ENCODE measurements at regions not wholly inside any gene's neighbourhood (a gene's known extent, or its start where the extent isn't known, plus 50 kb on each side); places are given as distances from the start of the nearest gene placed in this dataset.

DNA sequence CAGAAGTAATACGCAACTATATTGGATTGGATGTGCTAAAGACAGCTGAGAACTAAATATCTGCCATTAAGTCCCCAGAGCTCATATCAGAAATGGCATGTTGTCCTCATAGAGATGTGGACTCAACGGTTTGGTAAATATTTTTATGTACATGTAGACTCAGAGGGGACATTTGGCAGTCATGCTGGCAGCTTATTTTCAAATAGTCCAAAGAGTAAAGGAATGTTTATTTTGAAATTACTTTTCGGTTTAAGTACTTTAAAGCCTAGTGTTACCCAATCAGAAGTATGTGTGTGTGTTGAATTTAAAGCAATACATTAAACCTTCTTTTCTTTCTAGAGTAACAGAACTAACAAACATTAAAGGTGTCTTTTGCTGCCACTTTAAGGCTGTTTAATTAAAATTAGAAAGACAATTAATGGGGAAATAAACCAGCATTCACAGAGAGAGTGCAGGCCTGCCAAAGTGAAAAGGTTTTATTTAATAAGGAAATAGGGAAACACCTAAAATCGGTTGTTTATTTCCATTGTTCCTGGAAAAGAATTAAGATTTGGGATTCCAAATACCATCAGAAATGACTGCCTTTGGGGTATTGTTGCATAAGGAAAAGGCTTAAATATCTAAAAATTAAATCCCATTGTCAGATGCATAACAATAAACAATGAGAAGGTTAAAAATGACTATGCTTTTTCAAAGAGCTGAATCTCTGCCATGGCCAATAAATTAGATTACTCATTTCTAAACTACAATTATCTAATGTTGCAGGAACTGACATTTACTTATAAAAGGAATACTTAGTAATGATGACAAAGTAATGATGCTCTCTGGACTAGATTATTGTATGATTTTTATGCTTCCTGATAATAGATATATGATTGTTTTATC is 113.4 kb upstream of the AHR start (continued):
- TF ChIP-seq SMYD3 (CRISPR knock-in tag; IDR thresholded peaks at IDR 0.05) = peak; percentile 70; the same call in 1 of the 2 replicates
- no peak; the same call in 1 of the 2 replicates for TF ChIP-seq PATZ1 (CRISPR knock-in tag; IDR thresholded peaks at IDR 0.05)
- TF ChIP-seq MATR3 (CRISPR knock-in tag; IDR thresholded peaks at IDR 0.05) = no peak
- TF ChIP-seq CAMTA2 (CRISPR knock-in tag; IDR thresholded peaks at IDR 0.05; ENCODE audit: borderline replicate concordance) = no peak
- TF ChIP-seq, protein P1, sequence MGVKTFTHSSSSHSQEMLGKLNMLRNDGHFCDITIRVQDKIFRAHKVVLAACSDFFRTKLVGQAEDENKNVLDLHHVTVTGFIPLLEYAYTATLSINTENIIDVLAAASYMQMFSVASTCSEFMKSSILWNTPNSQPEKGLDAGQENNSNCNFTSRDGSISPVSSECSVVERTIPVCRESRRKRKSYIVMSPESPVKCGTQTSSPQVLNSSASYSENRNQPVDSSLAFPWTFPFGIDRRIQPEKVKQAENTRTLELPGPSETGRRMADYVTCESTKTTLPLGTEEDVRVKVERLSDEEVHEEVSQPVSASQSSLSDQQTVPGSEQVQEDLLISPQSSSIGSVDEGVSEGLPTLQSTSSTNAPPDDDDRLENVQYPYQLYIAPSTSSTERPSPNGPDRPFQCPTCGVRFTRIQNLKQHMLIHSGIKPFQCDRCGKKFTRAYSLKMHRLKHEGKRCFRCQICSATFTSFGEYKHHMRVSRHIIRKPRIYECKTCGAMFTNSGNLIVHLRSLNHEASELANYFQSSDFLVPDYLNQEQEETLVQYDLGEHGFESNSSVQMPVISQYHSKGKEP (CRISPR knock-in tag; IDR thresholded peaks at IDR 0.05) = no peak
- TF ChIP-seq KMT2A (CRISPR knock-in tag; IDR thresholded peaks at IDR 0.05) = no peak
- no peak for TF ChIP-seq PRDM4 (CRISPR knock-in tag; IDR thresholded peaks at IDR 0.05; ENCODE audit: borderline replicate concordance)
- TF ChIP-seq, protein P2, sequence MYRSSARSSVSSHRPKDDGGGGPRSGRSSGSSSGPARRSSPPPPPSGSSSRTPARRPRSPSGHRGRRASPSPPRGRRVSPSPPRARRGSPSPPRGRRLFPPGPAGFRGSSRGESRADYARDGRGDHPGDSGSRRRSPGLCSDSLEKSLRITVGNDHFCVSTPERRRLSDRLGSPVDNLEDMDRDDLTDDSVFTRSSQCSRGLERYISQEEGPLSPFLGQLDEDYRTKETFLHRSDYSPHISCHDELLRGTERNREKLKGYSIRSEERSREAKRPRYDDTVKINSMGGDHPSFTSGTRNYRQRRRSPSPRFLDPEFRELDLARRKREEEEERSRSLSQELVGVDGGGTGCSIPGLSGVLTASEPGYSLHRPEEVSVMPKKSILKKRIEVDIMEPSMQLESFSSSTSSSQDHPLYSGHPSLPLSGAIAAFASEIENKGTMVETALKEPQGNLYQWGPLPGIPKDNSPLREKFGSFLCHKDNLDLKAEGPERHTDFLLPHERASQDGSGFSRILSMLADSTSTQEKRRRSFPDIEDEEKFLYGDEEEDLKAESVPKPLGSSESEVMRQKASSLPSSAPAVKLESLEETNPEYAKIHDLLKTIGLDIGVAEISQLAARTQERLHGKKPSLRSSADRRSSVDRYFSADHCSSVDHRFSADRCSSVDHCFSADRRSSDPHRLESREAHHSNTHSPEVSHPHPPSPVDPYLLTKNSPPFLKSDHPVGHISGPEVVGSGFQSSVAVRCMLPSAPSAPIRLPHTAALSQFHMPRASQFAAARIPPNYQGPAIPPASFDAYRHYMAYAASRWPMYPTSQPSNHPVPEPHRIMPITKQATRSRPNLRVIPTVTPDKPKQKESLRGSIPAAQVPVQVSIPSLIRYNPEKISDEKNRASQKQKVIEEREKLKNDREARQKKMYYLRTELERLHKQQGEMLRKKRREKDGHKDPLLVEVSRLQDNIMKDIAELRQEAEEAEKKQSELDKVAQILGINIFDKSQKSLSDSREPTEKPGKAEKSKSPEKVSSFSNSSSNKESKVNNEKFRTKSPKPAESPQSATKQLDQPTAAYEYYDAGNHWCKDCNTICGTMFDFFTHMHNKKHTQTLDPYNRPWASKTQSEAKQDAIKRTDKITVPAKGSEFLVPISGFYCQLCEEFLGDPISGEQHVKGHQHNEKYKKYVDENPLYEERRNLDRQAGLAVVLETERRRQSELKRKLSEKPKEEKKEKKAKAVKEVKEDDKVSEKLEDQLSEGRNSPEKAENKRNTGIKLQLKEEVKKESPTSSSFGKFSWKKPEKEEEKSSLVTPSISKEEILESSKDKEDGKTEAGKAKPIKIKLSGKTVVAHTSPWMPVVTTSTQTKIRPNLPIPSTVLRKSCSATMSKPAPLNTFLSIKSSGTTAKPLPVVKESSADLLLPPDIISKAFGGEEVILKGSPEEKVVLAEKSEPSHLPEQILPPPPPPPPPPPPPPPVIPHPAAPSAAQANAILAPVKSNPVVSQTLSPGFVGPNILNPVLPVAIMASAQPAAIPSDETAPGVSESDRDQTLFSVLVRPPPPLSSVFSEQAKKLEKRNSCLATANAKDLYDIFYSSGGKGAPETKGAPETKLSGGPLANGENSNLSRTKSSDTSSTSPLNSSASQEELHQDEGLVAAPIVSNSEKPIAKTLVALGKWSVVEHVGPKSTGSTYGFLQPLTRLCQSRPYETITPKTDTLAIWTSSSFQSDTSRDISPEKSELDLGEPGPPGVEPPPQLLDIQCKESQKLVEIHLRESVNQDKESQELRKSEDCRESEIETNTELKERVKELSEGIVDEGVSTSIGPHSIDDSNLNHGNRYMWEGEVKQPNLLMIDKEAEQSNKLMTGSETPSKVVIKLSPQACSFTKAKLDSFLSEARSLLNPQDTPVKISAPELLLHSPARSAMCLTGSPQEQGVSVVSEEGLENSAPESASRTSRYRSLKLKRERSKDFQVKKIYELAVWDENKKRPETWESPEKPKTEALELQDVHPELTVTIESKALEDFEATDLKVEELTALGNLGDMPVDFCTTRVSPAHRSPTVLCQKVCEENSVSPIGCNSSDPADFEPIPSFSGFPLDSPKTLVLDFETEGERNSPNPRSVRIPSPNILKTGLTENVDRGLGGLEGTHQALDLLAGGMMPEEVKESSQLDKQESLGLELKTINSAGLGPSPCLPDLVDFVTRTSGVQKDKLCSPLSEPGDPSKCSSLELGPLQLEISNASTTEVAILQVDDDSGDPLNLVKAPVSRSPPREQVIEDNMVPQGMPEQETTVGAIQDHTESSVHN (CRISPR knock-in tag; IDR thresholded peaks at IDR 0.05) = no peak
- no peak for TF ChIP-seq AHR (CRISPR knock-in tag; IDR thresholded peaks at IDR 0.05)
- no peak for TF ChIP-seq ZNF775 (CRISPR knock-in tag; IDR thresholded peaks at IDR 0.05; ENCODE audit: borderline replicate concordance)
- TF ChIP-seq ADNP (CRISPR knock-in tag; IDR thresholded peaks at IDR 0.05) = no peak
- no peak for TF ChIP-seq KDM4B (CRISPR knock-in tag; IDR thresholded peaks at IDR 0.05)

Measured in HepG2 (cell line).